HEK293 (cell line): ENCODE measurements at regions not wholly inside any gene's neighbourhood (a gene's known extent, or its start where the extent isn't known, plus 50 kb on each side); places are given as distances from the start of the nearest gene placed in this dataset.

Experiments used
- REPIN1 ChIP-seq: fragments of 450-650 bp; formaldehyde crosslinking; IDR thresholded peaks from 2 replicates; pipeline ENCODE4 v1.5.1; 2017; ENCODE audit warnings: missing biosample characterization, missing genetic modification characterization, low read depth
- REST ChIP-seq: fragments of 450-650 bp; formaldehyde crosslinking; IDR thresholded peaks from 2 replicates; pipeline ENCODE4 v1.5.1; 2016; ENCODE audit warnings: missing biosample characterization, missing genetic modification characterization
- YY1 ChIP-seq: fragments of 450-650 bp; formaldehyde crosslinking; IDR thresholded peaks from 2 replicates; pipeline ENCODE4 v1.5.1; 2018; ENCODE audit warnings: missing biosample characterization, missing genetic modification characterization
- ZNF121 ChIP-seq: fragments of 450-650 bp; formaldehyde crosslinking; IDR thresholded peaks from 2 replicates; pipeline ENCODE4 v1.5.1; 2016; ENCODE audit warnings: missing biosample characterization, missing genetic modification characterization
- ZNF133 ChIP-seq: fragments of 450-650 bp; formaldehyde crosslinking; IDR thresholded peaks from 2 replicates; pipeline ENCODE4 v1.5.1; 2016; ENCODE audit warnings: missing biosample characterization, missing genetic modification characterization
- ZNF274 ChIP-seq, 2 experiments: fragments of 200-500 bp in 1 of 2; fragments of 450-650 bp in 1 of 2; sonication (Bioruptor generic) in 1 of 2; formaldehyde crosslinking in 1 of 2; IDR thresholded peaks; 2 replicates each; pipeline versions ENCODE4 v1.5.1 to v1.6.1; 2014 to 2016; ENCODE audit warnings: borderline replicate concordance in 1 of 2, inconsistent platforms in 1 of 2, low read length in 1 of 2, missing biosample characterization in 1 of 2, missing genetic modification characterization in 1 of 2
- ZNF558 ChIP-seq: fragments of 450-650 bp; formaldehyde crosslinking; IDR thresholded peaks from 2 replicates; pipeline ENCODE4 v1.5.1; 2016; ENCODE audit warnings: missing biosample characterization, missing genetic modification characterization
- ZNF596 ChIP-seq: fragments of 450-650 bp; IDR thresholded peaks from 2 replicates; pipeline ENCODE4 v1.5.0; 2018; ENCODE audit warnings: missing biosample characterization, mild to moderate bottlenecking, missing genetic modification characterization, moderate library complexity
- ZNF747 ChIP-seq: fragments of 450-650 bp; formaldehyde crosslinking; IDR thresholded peaks from 2 replicates; pipeline ENCODE4 v1.5.1; 2016; ENCODE audit warnings: missing biosample characterization, missing genetic modification characterization
- ZNF837 ChIP-seq: fragments of 450-650 bp; formaldehyde crosslinking; IDR thresholded peaks from 2 replicates; pipeline ENCODE4 v1.5.1; 2016; ENCODE audit warnings: missing biosample characterization, missing genetic modification characterization
- ZSCAN16 ChIP-seq: fragments of 450-650 bp; formaldehyde crosslinking; IDR thresholded peaks from 2 replicates; pipeline ENCODE4 v1.5.1; 2016; ENCODE audit warnings: missing biosample characterization, missing genetic modification characterization

- TF ChIP-seq ZNF558 (no peak), ZNF747 (no peak), REPIN1 (tag by site-specific recombination) (no peak), ZNF121 (tag by site-specific recombination) (no peak), REST (tag by site-specific recombination) (no peak), ZSCAN16 (no peak), YY1 (tag by site-specific recombination) (no peak), ZNF274 (IDR thresholded peaks at IDR 0.05; ENCODE audit: low read length) (no peak), ZNF274 (tag by site-specific recombination; IDR thresholded peaks at IDR 0.05; ENCODE audit: borderline replicate concordance) (no peak), ZNF596 (no peak), ZNF837 (tag by site-specific recombination) (no peak), ZNF133 (tag by site-specific recombination) (no peak)
Observed at GRCh38 chr15:72873379-72874233, 90.0 kb upstream of the ADPGK start.
